ENCODE measurements at regions not wholly inside any gene's neighbourhood (a gene's known extent, or its start where the extent isn't known, plus 50 kb on each side); places are given as distances from the start of the nearest gene placed in this dataset.
A peak's percentile ranks its signal among the peaks of the same experiment; 100 is the strongest.

GRCh38 chr5:32511776-32512374 is 67.3 kb upstream of the ZFR start:
- DNase-seq (ENCODE audit: low spot score in 2 of 2), result peak in 1 of 2 donors; percentile 68
- intact Hi-C loops (cut with DNase I; ENCODE audit: low total_unique reads), result no loop called here
- TF ChIP-seq POLR2A (IDR thresholded peaks at IDR 0.05), result no peak
- no peak for TF ChIP-seq CTCF (IDR thresholded peaks at IDR 0.05)
- WGBS, 2 donors, result 56 to 63% methylated on average over 9 of the region's 9 CpGs
- no peak overlapping the region for H3K4me3 ChIP-seq (ENCODE audit: low read depth, poor library complexity, severe bottlenecking)

GRCh38 chr5:32510860-32511259 is 66.3 kb upstream of the ZFR start:
- TF ChIP-seq CTCF (IDR thresholded peaks at IDR 0.05), result no peak
- TF ChIP-seq POLR2A (IDR thresholded peaks at IDR 0.05), result no peak
- peak in 1 of 2 donors; percentile 37 for DNase-seq (ENCODE audit: low spot score in 2 of 2)
- no peak overlapping the region for H3K4me3 ChIP-seq (ENCODE audit: low read depth, poor library complexity, severe bottlenecking)
- WGBS, 2 donors, result 0 to 46% methylated on average over 1 of the region's 1 CpG
- intact Hi-C loops (cut with DNase I; ENCODE audit: low total_unique reads), result no loop called here

- intact Hi-C loops (cut with DNase I; ENCODE audit: low total_unique reads), result no loop called here
- WGBS, 2 donors, result 80 to 82% methylated on average over 8 of the region's 8 CpGs
- H3K4me3 ChIP-seq (ENCODE audit: low read depth, poor library complexity, severe bottlenecking), result no peak overlapping the region
- TF ChIP-seq POLR2A (IDR thresholded peaks at IDR 0.05) (no peak), CTCF (IDR thresholded peaks at IDR 0.05) (no peak)
- DNase-seq (ENCODE audit: low spot score in 2 of 2), result peak in 1 of 2 donors; percentile 45
These were observed 64.6 kb upstream of the ZFR start for GRCh38 chr5:32508806-32509805.

GRCh38 chr5:32507738-32508434 is 63.3 kb upstream of the ZFR start:
- H3K4me3 ChIP-seq (ENCODE audit: low read depth, poor library complexity, severe bottlenecking), result no peak overlapping the region
- WGBS, 2 donors, result 17 to 20% methylated on average over 7 of the region's 7 CpGs
- intact Hi-C loops (cut with DNase I; ENCODE audit: low total_unique reads), result no loop called here
- peak; percentile 47 to 80 for DNase-seq (ENCODE audit: low spot score in 2 of 2)
- no peak for TF ChIP-seq POLR2A (IDR thresholded peaks at IDR 0.05)
- no peak for TF ChIP-seq CTCF (IDR thresholded peaks at IDR 0.05)

GRCh38 chr5:32506799-32507198 is 62.3 kb upstream of the ZFR start:
- WGBS, 2 donors, result 14 to 28% methylated on average over 1 of the region's 1 CpG
- intact Hi-C loops (cut with DNase I; ENCODE audit: low total_unique reads), result no loop called here
- TF ChIP-seq POLR2A (IDR thresholded peaks at IDR 0.05) (no peak), CTCF (IDR thresholded peaks at IDR 0.05) (no peak)

More at GRCh38 chr5:32506799-32507198, 62.3 kb upstream of the ZFR start:
- H3K4me3 ChIP-seq (ENCODE audit: low read depth, poor library complexity, severe bottlenecking), result no peak overlapping the region
- DNase-seq (ENCODE audit: low spot score in 2 of 2), result peak; percentile 28 to 68

All from lower leg skin (tissue), 4 donors.